ACHN (cell line): ENCODE measurements at regions not wholly inside any gene's neighbourhood (a gene's known extent, or its start where the extent isn't known, plus 50 kb on each side); places are given as distances from the start of the nearest gene placed in this dataset.
"Not testable (repeated sequence)": the region's sequence is repeated elsewhere in the genome, so short reads cannot be mapped to it uniquely, and the experiment has no call there.

ENCODE experiments used
- DNase-seq: peaks from one replicate; pipeline ENCODE4 v3.0.0-alpha.2; 2015
- in situ Hi-C: cut with HindIII; loops from 2 replicates; pipeline ENCODE4 v1.10.0; 2017; ENCODE audit warnings: low sequenced_read_pairs, low pct_ligation_motif_present, low pct_unique_long_range_greater_than_20kb

- in situ Hi-C loops = not testable (repeated sequence)
Measured at GRCh38 chr14:38634913-38635312, 379.0 kb upstream of the CLEC14A start.

DNA sequence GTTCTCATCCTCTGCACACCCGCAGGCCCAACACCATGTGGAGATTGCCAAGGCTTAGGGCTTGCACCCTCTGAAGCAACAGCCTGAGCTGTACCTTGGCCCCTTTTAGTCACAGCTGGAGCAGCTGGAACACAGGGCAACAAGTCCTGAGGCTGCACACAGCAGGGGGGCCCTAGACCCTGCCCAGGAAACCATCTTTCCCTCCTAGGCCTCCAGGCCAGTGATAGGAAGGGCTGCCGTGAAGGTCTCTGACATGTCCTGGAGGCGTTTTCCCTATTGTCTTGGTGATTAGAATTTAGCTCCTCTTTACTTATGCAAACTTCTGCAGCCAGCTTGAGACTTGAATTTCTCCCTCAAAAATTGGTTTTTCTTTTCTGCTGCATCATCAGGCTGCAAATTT lies 373.5 kb upstream of the CLEC14A start:
- in situ Hi-C loops = no loop called here
- no peak for DNase-seq

More at GRCh38 chr14:38634913-38635312, 379.0 kb upstream of the CLEC14A start:
- not testable (repeated sequence) for DNase-seq

DNA sequence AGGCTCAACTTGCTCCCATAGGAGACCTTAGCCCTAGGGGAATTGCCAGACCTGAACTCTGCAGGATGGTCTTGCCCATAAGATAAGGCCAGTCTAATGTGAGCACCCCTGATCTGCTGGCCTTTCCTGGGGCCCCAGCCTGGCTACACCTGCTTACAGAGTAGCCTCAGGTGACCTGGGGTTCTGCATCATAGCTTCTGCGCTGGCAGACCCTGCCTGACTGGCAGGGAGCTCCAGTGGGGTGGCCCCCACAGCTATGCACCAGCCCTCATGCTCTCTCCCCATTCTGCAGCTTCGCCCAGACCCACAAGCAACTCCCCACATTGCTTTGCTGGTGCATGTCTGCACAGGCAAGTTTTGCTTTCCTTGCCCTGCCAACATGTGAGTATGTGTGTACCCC lies 371.3 kb upstream of the CLEC14A start:
- no peak for DNase-seq
- in situ Hi-C loops = no loop called here

GRCh38 chr14:38623661-38624060 lies 367.8 kb upstream of the CLEC14A start:
- no peak for DNase-seq

GRCh38 chr14:38618514-38618913 lies 362.6 kb upstream of the CLEC14A start:
- no peak for DNase-seq
- in situ Hi-C loops = no loop called here

More at GRCh38 chr14:38623661-38624060, 367.8 kb upstream of the CLEC14A start:
- in situ Hi-C loops = no loop called here

DNA sequence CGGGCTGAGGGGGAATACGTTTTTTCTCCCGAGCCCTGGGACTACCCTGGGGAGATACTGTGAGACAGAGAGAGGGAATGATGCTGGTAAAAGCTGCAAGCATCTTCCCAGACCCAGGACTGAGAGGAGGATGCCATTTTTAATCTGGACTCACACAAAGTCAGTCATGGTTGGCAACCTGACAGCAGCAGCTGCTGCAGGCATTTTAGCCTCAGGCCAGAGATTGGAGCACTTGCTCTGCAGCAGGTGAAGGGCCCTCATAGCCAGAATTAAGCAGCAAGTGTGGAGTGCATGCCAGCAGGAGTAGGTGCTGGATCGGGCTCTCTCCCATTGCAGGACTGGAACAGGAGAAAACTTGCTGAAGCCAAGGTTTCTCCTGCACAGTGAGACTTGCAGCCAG lies 361.1 kb upstream of the CLEC14A start:
- in situ Hi-C loops = no loop called here
- no peak for DNase-seq

DNA sequence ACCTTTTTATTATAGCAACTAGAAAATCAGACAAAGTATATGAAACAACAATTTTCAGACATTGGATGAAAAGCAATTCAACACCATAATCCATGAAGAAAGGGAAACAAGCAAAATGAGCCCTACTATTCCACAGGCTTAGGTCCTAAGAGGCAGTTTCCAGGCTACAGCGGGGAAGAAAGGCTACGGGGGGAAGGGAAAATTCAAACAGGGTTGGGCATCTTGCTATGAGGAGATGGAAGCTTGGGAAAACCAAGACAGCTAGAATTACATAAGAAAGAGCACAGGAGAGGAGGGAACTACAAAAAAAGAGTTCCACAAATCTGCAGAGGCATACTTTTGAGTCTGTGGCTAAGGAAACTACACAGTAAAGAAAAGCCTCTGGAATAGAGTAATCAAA lies 356.0 kb upstream of the CLEC14A start:
- DNase-seq = no peak
- in situ Hi-C loops = no loop called here

DNA sequence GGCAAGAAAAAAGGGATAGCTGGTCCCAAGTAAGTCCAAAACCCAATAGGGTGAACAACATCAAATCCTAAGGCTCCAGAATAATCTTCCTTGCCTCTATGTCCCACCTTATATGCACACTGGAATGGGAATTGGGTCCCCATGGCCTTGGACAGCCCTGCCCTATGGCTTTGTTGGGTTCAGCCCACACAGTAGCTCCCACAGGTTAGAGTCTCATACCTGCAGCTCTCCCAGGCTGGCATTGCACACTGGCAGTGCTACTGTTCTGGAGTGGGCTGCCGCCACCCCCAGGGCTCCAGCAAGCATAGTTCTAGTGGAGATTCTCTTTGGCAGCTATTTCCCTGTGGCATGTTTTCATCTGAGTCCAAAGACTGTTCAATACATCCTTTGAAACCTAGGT lies 352.4 kb upstream of the CLEC14A start:
- no peak for DNase-seq
- in situ Hi-C loops = no loop called here

DNA sequence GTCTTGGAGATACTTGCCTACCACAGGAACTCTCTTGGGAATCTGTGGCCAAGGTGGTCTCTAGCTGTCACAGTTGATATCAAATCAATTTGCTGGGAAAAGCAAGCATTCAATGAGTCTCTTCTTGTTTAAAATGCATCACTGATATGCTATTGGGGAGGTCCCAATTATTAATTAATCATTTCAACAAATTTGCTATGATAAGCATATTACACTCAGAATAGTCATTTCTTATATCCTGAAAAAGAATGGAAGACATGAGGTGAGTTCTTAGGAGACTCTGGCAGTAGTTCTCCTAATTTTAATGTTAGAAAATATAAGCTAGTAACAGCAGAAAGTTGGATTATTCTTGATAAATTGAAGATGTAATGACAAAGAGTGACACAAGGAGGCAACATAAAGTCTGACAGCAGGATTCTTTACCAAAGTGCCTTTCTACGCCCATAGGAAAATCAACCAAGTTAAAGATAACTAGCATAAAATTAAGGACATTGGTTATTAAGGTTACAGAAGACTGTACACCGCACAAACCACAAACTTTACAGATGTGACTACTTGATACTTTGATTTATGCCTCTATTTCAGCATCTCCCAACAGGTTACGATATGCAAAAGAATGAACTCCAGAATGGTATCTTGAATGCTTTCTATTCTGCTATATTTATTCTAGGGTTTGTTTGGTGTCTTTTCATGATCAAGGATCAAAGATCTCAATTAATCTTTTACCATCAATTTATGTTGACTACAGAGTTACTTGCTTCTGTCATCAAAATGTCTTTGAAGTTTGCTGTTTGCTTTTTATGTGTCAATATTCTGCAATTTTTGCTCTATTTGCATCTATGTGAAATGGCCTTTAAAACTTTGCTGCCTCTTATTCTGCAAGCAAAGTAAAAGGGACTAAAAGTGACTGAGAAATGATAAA lies 349.6 kb upstream of the CLEC14A start:
- no peak for DNase-seq
- in situ Hi-C loops = no loop called here

- in situ Hi-C loops, DNase-seq: not testable (repeated sequence)
Measured at GRCh38 chr14:38600572-38600971, 344.7 kb upstream of the CLEC14A start.

DNA sequence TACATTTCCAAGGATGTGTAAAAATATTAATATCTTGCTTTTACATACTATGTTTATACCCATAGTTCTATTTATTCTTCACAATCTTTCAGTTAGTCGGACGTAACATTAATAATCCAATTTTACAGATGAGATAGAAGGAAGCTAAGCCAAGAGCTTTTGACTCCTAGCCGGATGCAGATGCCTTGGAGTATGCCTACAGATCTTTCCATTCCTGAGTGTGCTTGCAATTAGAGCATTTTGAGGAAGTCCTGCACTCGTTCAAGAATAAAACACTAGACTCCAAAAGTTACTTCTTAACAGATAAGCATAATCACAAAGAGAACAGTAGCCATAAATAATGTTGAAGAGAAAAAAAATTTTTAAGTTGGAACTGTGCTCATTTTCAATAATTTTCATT lies 337.6 kb upstream of the CLEC14A start:
- in situ Hi-C loops = no loop called here
- no peak for DNase-seq

DNA sequence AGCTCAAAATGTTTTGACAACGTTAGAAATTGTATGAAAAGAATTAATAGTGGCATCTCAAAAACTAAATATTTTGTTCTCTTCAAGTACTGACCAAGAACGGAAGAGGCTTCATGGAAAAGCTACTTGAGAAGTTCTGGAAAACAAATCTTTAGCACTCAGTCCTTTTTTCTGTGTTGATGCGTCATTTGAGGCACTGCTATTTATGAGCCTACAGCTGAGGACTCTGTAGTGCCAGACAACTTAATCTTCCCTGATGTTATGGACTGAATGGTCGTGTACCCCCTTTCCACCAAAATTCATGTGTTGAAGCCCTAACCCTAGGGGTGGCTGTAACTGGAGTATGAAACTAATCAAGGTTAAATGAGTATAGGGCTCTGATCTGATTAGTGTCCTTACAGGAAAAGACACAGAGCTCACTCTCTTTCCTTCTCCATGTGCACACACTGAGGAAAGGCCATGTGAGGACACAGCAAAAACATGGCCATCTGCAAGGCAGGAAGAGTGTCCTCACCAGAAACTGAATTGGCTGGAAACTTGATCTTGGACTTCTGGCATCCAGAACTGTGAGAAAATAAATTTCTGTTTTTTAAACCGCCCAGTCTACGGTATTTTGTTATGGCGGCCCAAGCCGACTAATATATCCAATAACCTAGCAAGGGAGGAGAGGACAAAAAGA lies 337.0 kb upstream of the CLEC14A start:
- in situ Hi-C loops = no loop called here
- no peak for DNase-seq

GRCh38 chr14:38589747-38590350 lies 334.0 kb upstream of the CLEC14A start:
- in situ Hi-C loops = no loop called here

DNA sequence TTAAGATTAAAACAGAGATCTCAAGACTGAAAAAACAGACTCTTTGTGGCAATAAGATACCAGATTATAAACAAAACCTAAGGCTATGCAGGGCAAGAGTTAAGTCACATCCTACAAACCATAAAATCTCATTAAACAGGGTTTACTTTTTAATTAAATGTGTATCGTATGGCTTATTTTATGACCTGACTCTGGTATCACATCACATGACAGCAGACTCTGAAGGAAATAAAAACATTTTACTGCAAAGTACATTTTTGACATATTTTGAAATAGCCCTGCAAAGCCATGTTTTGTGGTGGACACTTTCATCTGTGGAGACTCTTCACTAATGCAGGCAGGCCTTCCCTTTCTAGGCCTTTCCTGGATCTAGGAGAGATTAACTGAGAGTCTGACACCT lies 327.6 kb upstream of the CLEC14A start:
- no peak for DNase-seq
- in situ Hi-C loops = no loop called here

More at GRCh38 chr14:38589747-38590350, 334.0 kb upstream of the CLEC14A start:
- no peak for DNase-seq

GRCh38 chr14:38578278-38578681 lies 322.4 kb upstream of the CLEC14A start:
- in situ Hi-C loops = no loop called here

DNA sequence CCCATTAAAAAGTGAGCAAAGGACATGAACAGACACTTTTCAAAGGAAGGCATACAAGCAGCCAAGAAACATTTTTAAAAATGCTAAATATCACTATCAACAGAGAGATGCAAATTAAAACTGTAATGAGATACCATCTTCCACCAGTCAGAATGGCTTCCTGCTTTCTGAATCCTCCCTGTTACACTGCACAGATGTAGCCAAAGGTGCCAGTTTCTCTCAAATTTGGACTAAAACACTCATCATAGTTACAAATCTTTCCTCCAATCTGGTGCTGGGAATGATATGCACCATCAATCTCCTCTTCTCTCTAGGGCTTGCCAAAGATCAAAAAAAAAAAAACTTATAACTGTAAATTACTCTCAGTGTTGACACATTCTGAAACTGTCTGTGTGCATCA lies 311.8 kb upstream of the CLEC14A start:
- DNase-seq = no peak
- in situ Hi-C loops = no loop called here

More at GRCh38 chr14:38578278-38578681, 322.4 kb upstream of the CLEC14A start:
- DNase-seq = no peak

GRCh38 chr14:38561657-38562056 lies 305.8 kb upstream of the CLEC14A start:
- in situ Hi-C loops = no loop called here
- no peak for DNase-seq

DNA sequence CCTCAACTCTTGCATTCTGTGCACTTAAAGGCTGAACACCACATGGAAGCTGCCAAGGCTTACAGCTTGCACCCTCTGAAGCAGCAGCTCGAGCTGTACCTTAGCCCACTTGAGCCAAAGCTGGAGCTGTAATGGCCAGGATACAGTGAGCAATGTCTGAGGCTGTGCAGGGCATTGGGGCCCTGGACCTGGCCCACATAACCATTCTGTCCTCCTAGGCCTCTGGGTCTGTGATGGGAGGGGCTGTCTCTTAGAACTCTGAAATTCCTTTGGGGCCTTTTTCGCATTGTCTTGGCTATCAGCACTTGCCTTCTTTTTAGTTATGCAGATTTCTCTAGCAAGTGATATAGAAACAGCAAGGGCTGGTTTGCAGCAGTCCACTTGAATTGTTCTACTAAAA lies 303.8 kb upstream of the CLEC14A start:
- no peak for DNase-seq
- in situ Hi-C loops = no loop called here

DNA sequence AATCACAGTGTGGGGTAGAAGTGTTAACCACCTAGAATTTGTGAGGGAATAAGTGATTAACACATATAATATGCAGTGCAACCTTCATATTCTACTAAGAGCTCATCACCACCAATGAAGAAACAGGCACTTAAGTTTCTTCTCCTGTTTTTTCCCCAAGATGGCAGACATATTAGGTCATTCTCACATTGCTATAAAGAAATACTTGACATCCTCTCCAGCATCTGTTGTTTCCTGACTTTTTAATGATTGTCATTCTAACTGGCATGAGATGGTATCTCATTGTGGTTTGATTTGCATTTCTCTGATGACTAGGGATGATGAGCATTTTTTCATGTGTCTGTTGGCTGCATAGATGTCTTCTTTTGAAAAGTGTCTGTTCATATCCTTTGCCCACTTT lies 301.5 kb upstream of the CLEC14A start:
- DNase-seq, in situ Hi-C loops: not testable (repeated sequence)
